GM23338 (cell line): ENCODE measurements at regions not wholly inside any gene's neighbourhood (a gene's known extent, or its start where the extent isn't known, plus 50 kb on each side); places are given as distances from the start of the nearest gene placed in this dataset.

Experiments used
- ATAC-seq: fragments of 200-7000 bp; cut with Tn5 transposase; 3 replicates; pipeline ENCODE4 v1.9.1; 2020
- DNase-seq: peaks from one replicate; pipeline ENCODE4 v3.0.0-alpha.2; 2015; ENCODE audit warnings: low spot score
- H2AFZ ChIP-seq: fragments of 200-600 bp; sonication (generic); 2 replicates; pipeline ENCODE4 v1.8.0; 2016; ENCODE audit warnings: antibody characterized with exemption, mild to moderate bottlenecking, moderate library complexity
- H3F3A ChIP-seq: fragments of 200-600 bp; sonication (generic); replicated peaks from 2 replicates; pipeline ENCODE4 v1.8.0; 2017; ENCODE audit warnings: antibody characterized with exemption, mixed run types, low read depth
- H3K27ac ChIP-seq: fragments of 200-600 bp; sonication (generic); 2 replicates; pipeline ENCODE4 v1.6.1; 2016; ENCODE audit warnings: low read depth
- H3K27me3 ChIP-seq: fragments of 200-600 bp; sonication (generic); 2 replicates; pipeline ENCODE4 v1.8.0; 2016; ENCODE audit warnings: mild to moderate bottlenecking, mixed run types, moderate library complexity; ENCODE audit not compliant: insufficient read depth
- H3K36me3 ChIP-seq: fragments of 200-600 bp; sonication (generic); 2 replicates; pipeline ENCODE4 v1.8.0; 2016; ENCODE audit warnings: mild to moderate bottlenecking; ENCODE audit not compliant: insufficient read depth
- H3K4me1 ChIP-seq: fragments of 200-600 bp; sonication (generic); 2 replicates; pipeline ENCODE4 v1.8.0; 2016; ENCODE audit warnings: mild to moderate bottlenecking, moderate library complexity; ENCODE audit not compliant: insufficient read depth
- H3K4me2 ChIP-seq: fragments of 200-600 bp; sonication (generic); 2 replicates; pipeline ENCODE4 v1.7.1; 2017; ENCODE audit warnings: mixed run types
- H3K4me3 ChIP-seq: fragments of 200-600 bp; sonication (generic); 2 replicates; pipeline ENCODE4 v1.6.1; 2016; ENCODE audit warnings: mixed run types
- H3K79me2 ChIP-seq: fragments of 200-600 bp; sonication (generic); replicated peaks from 2 replicates; pipeline ENCODE4 v1.8.0; 2017; ENCODE audit warnings: mild to moderate bottlenecking; ENCODE audit not compliant: insufficient read depth
- H3K9me2 ChIP-seq: fragments of 200-600 bp; sonication (generic); 2 replicates; pipeline ENCODE4 v1.8.0; 2017; ENCODE audit not compliant: insufficient read depth
- H4K20me1 ChIP-seq: fragments of 200-600 bp; sonication (generic); replicated peaks from 2 replicates; pipeline ENCODE4 v1.8.0; 2017; ENCODE audit warnings: mild to moderate bottlenecking; ENCODE audit not compliant: insufficient read depth
- H3K27ac Mint-ChIP-seq: 2 replicates; pipeline ENCODE4 v1.8.0; 2020; ENCODE audit warnings: inconsistent platforms, mild to moderate bottlenecking, moderate library complexity, mixed read lengths
- H3K27me3 Mint-ChIP-seq: 3 replicates; pipeline ENCODE4 v1.8.0; 2022; ENCODE audit warnings: low read depth, mild to moderate bottlenecking, moderate library complexity, mixed read lengths, inconsistent platforms; ENCODE audit not compliant: insufficient read depth, poor library complexity
- H3K36me3 Mint-ChIP-seq: 3 replicates; pipeline ENCODE4 v1.8.0; 2021; ENCODE audit warnings: low read depth, mild to moderate bottlenecking, inconsistent platforms, moderate library complexity, mixed read lengths
- H3K4me1 Mint-ChIP-seq: 3 replicates; pipeline ENCODE4 v1.8.0; 2020; ENCODE audit warnings: mild to moderate bottlenecking, inconsistent platforms, mixed read lengths
- H3K4me3 Mint-ChIP-seq: 3 replicates; pipeline ENCODE4 v1.8.0; 2021; ENCODE audit warnings: moderate library complexity, mild to moderate bottlenecking, inconsistent platforms, mixed read lengths
- H3K9me3 Mint-ChIP-seq: 3 replicates; pipeline ENCODE4 v1.8.0; 2020; ENCODE audit warnings: moderate library complexity, mild to moderate bottlenecking, inconsistent platforms, mixed read lengths
- CREB1 ChIP-seq: fragments of 250-450 bp; sonication (Bioruptor Pico); IDR thresholded peaks from 2 replicates; pipeline ENCODE4 v1.5.0; 2020; ENCODE audit warnings: low read depth, mild to moderate bottlenecking, moderate library complexity
- CTCF ChIP-seq, 2 experiments: fragments of 200-600 bp in 1 of 2; sonication (generic) in 1 of 2; conservative IDR thresholded peaks; 2 replicates each; pipeline versions ENCODE4 v1.5.1 to v1.6.1; 2016 to 2017; ENCODE audit warnings: antibody characterized with exemption in 2 of 2, low read depth in 2 of 2, mild to moderate bottlenecking in 2 of 2, moderate library complexity in 1 of 2
- ETS1 ChIP-seq: IDR thresholded peaks from 2 replicates; pipeline ENCODE4 v1.6.1; 2016; ENCODE audit warnings: antibody characterized with exemption
- EZH2 ChIP-seq: fragments of 200-600 bp; sonication (generic); IDR thresholded peaks from one replicate; pipeline ENCODE4 v1.8.0; 2017; ENCODE audit warnings: antibody characterized with exemption, mild to moderate bottlenecking, low read depth; ENCODE audit not compliant: unreplicated experiment
- EZH2phosphoT487 ChIP-seq: fragments of 200-600 bp; sonication (generic); IDR thresholded peaks from one replicate; pipeline ENCODE4 v1.8.1; 2018; ENCODE audit warnings: antibody characterized with exemption; ENCODE audit not compliant: unreplicated experiment
- JUNB ChIP-seq: IDR thresholded peaks from one replicate; pipeline ENCODE4 v1.6.1; 2016; ENCODE audit warnings: antibody characterized with exemption; ENCODE audit not compliant: unreplicated experiment
- NANOG ChIP-seq: IDR thresholded peaks from 2 replicates; pipeline ENCODE4 v1.6.1; 2016; ENCODE audit warnings: antibody characterized with exemption, borderline replicate concordance
- POLR2AphosphoS5 ChIP-seq: IDR thresholded peaks from 2 replicates; pipeline ENCODE4 v1.6.1; 2016; ENCODE audit warnings: antibody characterized with exemption, low read depth
- REST ChIP-seq: IDR thresholded peaks from one replicate; pipeline ENCODE4 v1.6.1; 2018; ENCODE audit warnings: antibody characterized with exemption; ENCODE audit not compliant: unreplicated experiment
- STAT1 ChIP-seq: IDR thresholded peaks from one replicate; pipeline ENCODE4 v1.6.1; 2016; ENCODE audit warnings: antibody characterized with exemption; ENCODE audit not compliant: unreplicated experiment
- ZNF114 ChIP-seq: fragments of 250-450 bp; sonication (Bioruptor Pico); IDR thresholded peaks from 2 replicates; pipeline ENCODE4 v1.5.0; 2020; ENCODE audit warnings: mild to moderate bottlenecking, moderate library complexity
- ZNF331 ChIP-seq: fragments of 250-450 bp; sonication (Bioruptor Pico); IDR thresholded peaks from 2 replicates; pipeline ENCODE4 v1.5.0; 2020; ENCODE audit warnings: low read depth, mild to moderate bottlenecking, moderate library complexity

GRCh38 chr6:19299129-19299528 is 538.0 kb upstream of the ID4 start (continued):
- TF ChIP-seq CTCF (conservative IDR thresholded peaks at IDR 0.05; ENCODE audit: low read depth in 2 of 2): no peak

- Histone ChIP-seq H3K27ac (no peak overlapping the region), H3F3A (no peaks in the 10 kb centered on the region), H3K79me2 (no peaks in the 10 kb centered on the region), H3K4me1 (peaks cover 18% of the 10 kb centered on the region), H3K27me3 (no peaks in the 10 kb centered on the region), H3K9me2 (0 out of 2 replicates have a peak, but pooled peaks cover 3% of the 10 kb centered on the region), H2AFZ (no peak overlapping the region), H3K36me3 (no peaks in the 10 kb centered on the region), H3K4me2 (no peak overlapping the region), H4K20me1 (no peaks in the 10 kb centered on the region), H3K4me3 (no peak overlapping the region)
- DNase-seq: no peak
- H3K4me1 Mint-ChIP-seq: peaks cover 15% of the 10 kb centered on the region
- H3K36me3 Mint-ChIP-seq: no peaks in the 10 kb centered on the region
- no peak overlapping the region for H3K27ac Mint-ChIP-seq
- H3K4me3 Mint-ChIP-seq: no peak overlapping the region
- ATAC-seq: no peak
- peaks cover 3% of the 10 kb centered on the region for H3K27me3 Mint-ChIP-seq
- no peaks in the 10 kb centered on the region for H3K9me3 Mint-ChIP-seq
- TF ChIP-seq STAT1 (no peak), EZH2phosphoT487 (no peak), JUNB (no peak), POLR2AphosphoS5 (no peak), ZNF114 (CRISPR knock-in tag) (no peak), ZNF331 (no peak), ETS1 (no peak), CTCF (conservative IDR thresholded peaks at IDR 0.05; ENCODE audit: low read depth in 2 of 2) (no peak), EZH2 (no peak), REST (no peak), NANOG (no peak), CREB1 (CRISPR knock-in tag) (no peak)
These were observed 535.2 kb upstream of the ID4 start for GRCh38 chr6:19301980-19302379.
